Lung microvascular endothelial cell (primary cell): ENCODE measurements at regions not wholly inside any gene's neighbourhood (a gene's known extent, or its start where the extent isn't known, plus 50 kb on each side); places are given as distances from the start of the nearest gene placed in this dataset.
"Not testable (repeated sequence)": the region's sequence is repeated elsewhere in the genome, so short reads cannot be mapped to it uniquely, and the experiment has no call there.

Experiments
- DNase-seq, 2 donors: peaks; one replicate each; pipeline versions ENCODE4 v3.0.0 to v3.0.0-alpha.2; 2010; ENCODE audit warnings: low read depth in 2 of 2

DNA sequence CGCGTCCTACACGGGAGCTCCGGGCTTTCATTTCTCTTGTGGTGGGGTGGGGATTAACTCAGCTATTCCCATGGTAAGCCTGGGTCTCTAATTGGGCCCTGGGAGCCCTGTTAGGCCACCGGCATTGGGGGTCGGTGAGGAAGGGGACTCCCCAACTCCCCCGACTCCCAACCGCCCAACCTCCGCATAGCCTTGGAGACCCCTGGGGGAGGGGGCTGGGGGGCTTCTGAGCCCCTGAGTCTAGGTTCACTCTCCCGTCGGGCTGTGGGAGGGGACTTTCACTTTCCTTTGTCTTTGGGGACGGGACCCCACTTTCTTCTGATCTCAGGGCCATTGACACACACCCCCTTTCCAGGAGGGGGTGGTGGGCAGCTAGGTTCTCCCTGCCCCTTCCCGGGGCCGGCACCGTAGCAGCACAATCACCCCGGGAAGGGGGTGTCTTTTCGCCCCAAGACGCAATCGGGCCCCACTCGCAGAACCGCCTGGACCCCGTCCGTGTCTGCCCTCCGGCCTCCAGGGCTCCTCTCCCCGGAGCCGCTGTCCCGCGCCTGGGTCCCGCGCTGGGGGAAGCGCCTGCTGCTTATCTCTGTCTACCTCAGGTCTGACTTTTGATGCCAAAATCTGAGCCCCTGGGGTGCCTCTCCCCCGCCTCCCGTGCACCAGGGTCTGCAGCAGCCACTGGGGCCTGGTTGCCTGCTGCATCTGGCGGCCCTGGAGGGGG is 69.6 kb upstream of the ZNF658 start:
- not testable (repeated sequence) for DNase-seq

DNA sequence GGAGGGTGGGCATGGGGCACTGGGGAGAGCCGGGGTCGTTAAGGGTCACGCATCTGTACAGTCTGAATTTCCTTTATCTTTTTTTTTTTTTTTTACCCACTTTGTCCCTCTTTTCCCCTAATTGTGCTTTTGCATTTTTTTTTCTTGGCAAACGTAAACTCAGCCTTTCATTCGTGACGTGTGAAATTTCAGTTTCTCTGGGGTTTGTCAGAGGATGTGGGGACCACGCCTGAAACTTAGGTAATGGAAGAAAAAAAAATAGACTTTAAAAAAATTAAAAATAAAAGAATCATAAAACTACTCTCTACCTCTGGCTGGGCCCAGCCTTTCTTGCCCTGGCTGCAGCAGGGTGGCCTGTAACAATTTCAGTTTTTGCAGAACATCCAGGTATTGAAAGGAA is 68.3 kb upstream of the ZNF658 start:
- DNase-seq = not testable (repeated sequence)

DNA sequence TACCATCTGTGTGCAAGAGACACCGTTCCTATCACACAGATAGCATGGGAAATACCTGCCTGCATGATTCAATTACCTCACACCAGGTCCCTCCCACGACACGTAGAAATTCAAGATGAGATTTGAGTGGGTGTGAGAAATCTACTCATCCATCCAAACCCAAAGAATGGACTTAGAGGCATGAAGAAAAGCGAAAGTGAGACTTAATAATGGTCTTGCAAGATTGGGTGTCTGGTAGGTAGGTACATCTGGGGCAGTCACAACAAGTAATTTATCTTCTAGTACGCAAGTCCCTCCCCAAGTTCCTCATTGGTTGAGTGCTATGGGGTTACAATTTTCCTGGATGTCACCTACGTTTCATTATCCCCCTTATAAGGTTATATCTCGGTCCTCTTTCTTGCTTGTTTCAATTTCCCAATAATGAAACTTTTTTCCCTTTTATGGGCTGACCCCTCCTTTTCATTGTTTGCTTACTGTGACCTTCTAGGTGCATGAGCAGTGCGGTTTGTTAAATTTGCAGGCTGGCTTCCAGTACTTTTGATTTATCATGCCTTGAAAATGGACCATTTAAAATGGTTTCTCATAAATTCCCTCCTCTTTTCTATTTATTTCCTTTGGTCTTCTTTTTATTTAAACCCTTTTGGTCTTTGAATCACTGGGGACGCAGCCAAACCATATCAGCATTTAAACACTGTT is 63.1 kb upstream of the ZNF658 start:
- DNase-seq = not testable (repeated sequence)
